HepG2 (cell line): ENCODE measurements at regions not wholly inside any gene's neighbourhood (a gene's known extent, or its start where the extent isn't known, plus 50 kb on each side); places are given as distances from the start of the nearest gene placed in this dataset.

ENCODE experiments used
- ATAC-seq: fragments of 200-7000 bp; cut with Tn5 transposase; 3 replicates; pipeline ENCODE4 v1.9.1; 2020; ENCODE audit warnings: mild to moderate bottlenecking, moderate library complexity
- BruUV-seq: library from RNA; stranded (reverse); fragments of 400-500 nt; replicated peaks from 2 replicates; lab custom pipeline; 2021; lab: Mats Ljungman, UMichigan
- CTCF ChIA-PET: fragments of 300-600 bp; formaldehyde crosslinking; extraction: SDS; loops from one replicate; lab custom pipeline; 2021; ENCODE audit warnings: low total read pairs, inconsistent platforms, low intra/inter-chr PET ratio; lab: Yijun Ruan, JAX
- POLR2A ChIA-PET: fragments of 350-600 bp; sonication (Branson Sonifier 250); formaldehyde crosslinking; loops from one replicate; lab custom pipeline; 2020; ENCODE audit warnings: antibody characterized with exemption, inconsistent platforms; lab: Yijun Ruan, JAX
- DNase-seq: peaks from one replicate; pipeline ENCODE4 v3.0.0-alpha.2; 2015; ENCODE audit warnings: low spot score
- FAIRE-seq: peaks from 3 replicates; lab custom pipeline; 2011; peaks lifted over from hg19 to GRCh38; lab: Jason Lieb, UNC
- H2AFZ ChIP-seq: one replicate; pipeline ENCODE4 v1.6.1; 2011; ENCODE audit warnings: low read length, inconsistent platforms
- H3K27ac ChIP-seq: fragments of 300-600 bp; 3 replicates; pipeline ENCODE4 v1.8.0; 2011; ENCODE audit warnings: mixed run types, mild to moderate bottlenecking, mixed read lengths, low read length, inconsistent platforms; ENCODE audit not compliant: insufficient read depth; ENCODE audit errors: extremely low read length
- H3K27me3 ChIP-seq, 2 experiments: fragments of 200-600 bp in 1 of 2; 2 replicates in 1 of 2; 3 replicates in 1 of 2; pipeline versions ENCODE4 v1.6.0 to v1.8.0; 2011; ENCODE audit warnings: low read length in 2 of 2, mild to moderate bottlenecking in 2 of 2, moderate library complexity in 2 of 2, inconsistent platforms in 1 of 2; ENCODE audit not compliant: insufficient read depth in 2 of 2, control insufficient read depth in 1 of 2
- H3K36me3 ChIP-seq, 2 experiments: fragments of 200-600 bp in 1 of 2; replicated peaks in 1 of 2; 2 replicates in 1 of 2; 3 replicates in 1 of 2; pipeline versions ENCODE4 v1.5.1 to v1.8.0; 2011; ENCODE audit warnings: low read length in 2 of 2, inconsistent platforms in 1 of 2; ENCODE audit not compliant: insufficient read depth in 2 of 2, control insufficient read depth in 1 of 2
- H3K4me1 ChIP-seq: 2 replicates; pipeline ENCODE4 v1.5.1; 2012; ENCODE audit warnings: low read length, inconsistent platforms; ENCODE audit not compliant: insufficient read depth
- H3K4me2 ChIP-seq: 2 replicates; pipeline ENCODE4 v1.6.0; 2011; ENCODE audit warnings: low read depth, low read length, inconsistent platforms
- H3K4me3 ChIP-seq, 3 experiments: fragments of 200-600 bp in 1 of 3; sonication (generic), shearing (Covaris generic) in 1 of 3; replicated peaks in 1 of 3; 2 replicates each; pipeline ENCODE4 v1.5.1; 2011 to 2016; ENCODE audit warnings: low read length in 3 of 3, inconsistent platforms in 2 of 3, low read depth in 2 of 3, mild to moderate bottlenecking in 2 of 3, control low read depth in 1 of 3, mixed read lengths in 1 of 3; ENCODE audit not compliant: insufficient read depth in 1 of 3
- H3K79me2 ChIP-seq: one replicate; pipeline ENCODE4 v1.6.1; 2011; ENCODE audit warnings: low read length, inconsistent platforms; ENCODE audit not compliant: insufficient read depth
- H3K9ac ChIP-seq: 2 replicates; pipeline ENCODE4 v1.6.0; 2011; ENCODE audit warnings: mild to moderate bottlenecking, low read depth, low read length, inconsistent platforms; ENCODE audit not compliant: insufficient read depth
- H3K9me3 ChIP-seq: 2 replicates; pipeline ENCODE4 v1.5.1; 2012; ENCODE audit warnings: mild to moderate bottlenecking, low read length
- H4K20me1 ChIP-seq: 2 replicates; pipeline ENCODE4 v1.6.0; 2011; ENCODE audit warnings: inconsistent platforms, mild to moderate bottlenecking, low read length, moderate library complexity; ENCODE audit not compliant: insufficient read depth
- ESRRA ChIP-seq: sonication (generic); formaldehyde crosslinking; IDR thresholded peaks from 2 replicates; pipeline ENCODE4 v1.5.1; 2020; ENCODE audit warnings: mild to moderate bottlenecking, low read depth, missing genetic modification reagents
- GABPA ChIP-seq, 2 experiments: IDR thresholded peaks; 2 replicates each; pipeline ENCODE4 v1.6.1; 2011 to 2016; ENCODE audit warnings: low read depth in 2 of 2, low read length in 1 of 2, missing biosample characterization in 1 of 2, missing genetic modification characterization in 1 of 2
- GATAD2A ChIP-seq: IDR thresholded peaks from 2 replicates; pipeline ENCODE4 v1.6.1; 2016
- HOXA5 ChIP-seq: sonication (generic); formaldehyde crosslinking; IDR thresholded peaks from 2 replicates; pipeline ENCODE4 v1.4.0; 2020; ENCODE audit warnings: missing genetic modification reagents
- MAFG ChIP-seq: sonication (generic); formaldehyde crosslinking; IDR thresholded peaks from 2 replicates; pipeline ENCODE4 v1.5.1; 2020; ENCODE audit warnings: mild to moderate bottlenecking, missing genetic modification reagents
- MEIS2 ChIP-seq: sonication (generic); formaldehyde crosslinking; IDR thresholded peaks from 2 replicates; pipeline ENCODE4 v1.9.0; 2021; ENCODE audit warnings: mild to moderate bottlenecking, missing genetic modification reagents
- MIER2 ChIP-seq: IDR thresholded peaks from 2 replicates; pipeline ENCODE4 v1.6.1; 2016; ENCODE audit warnings: missing biosample characterization, missing genetic modification reagents
- PRDM4 ChIP-seq: sonication (generic); formaldehyde crosslinking; IDR thresholded peaks from 2 replicates; pipeline ENCODE4 v1.9.0; 2021; ENCODE audit warnings: missing genetic modification reagents, borderline replicate concordance
- SMYD3 ChIP-seq: sonication (generic); formaldehyde crosslinking; IDR thresholded peaks from 2 replicates; pipeline ENCODE4 v1.8.1; 2023; ENCODE audit warnings: mild to moderate bottlenecking, missing genetic modification reagents
- ZKSCAN1 ChIP-seq: fragments of 150-350 bp; IDR thresholded peaks from 2 replicates; pipeline ENCODE4 v1.6.1; 2014; ENCODE audit warnings: low read length
- ZNF281 ChIP-seq: sonication (generic); formaldehyde crosslinking; IDR thresholded peaks from 2 replicates; pipeline ENCODE4 v1.4.0; 2020; ENCODE audit warnings: missing genetic modification reagents, borderline replicate concordance
- ZNF333 ChIP-seq: sonication (generic); formaldehyde crosslinking; IDR thresholded peaks from 2 replicates; pipeline ENCODE4 v1.4.0; 2020; ENCODE audit warnings: mild to moderate bottlenecking, missing genetic modification reagents, borderline replicate concordance
- ZNF558 ChIP-seq: sonication (generic); formaldehyde crosslinking; IDR thresholded peaks from 2 replicates; pipeline ENCODE4 v1.9.0; 2022; ENCODE audit warnings: mild to moderate bottlenecking, missing genetic modification reagents, borderline replicate concordance
- ZNF670 ChIP-seq: sonication (generic); formaldehyde crosslinking; IDR thresholded peaks from 2 replicates; pipeline ENCODE4 v1.8.0; 2022; ENCODE audit warnings: mild to moderate bottlenecking, missing genetic modification reagents, borderline replicate concordance
- WGBS: methylation state at CpG from one replicate; pipeline ENCODE4 v1.1.6; 2017; ENCODE audit warnings: low lambda C conversion rate; 5-methylcytosine and 5-hydroxymethylcytosine counted together
- in situ Hi-C: cut with HindIII; loops from 2 replicates; pipeline ENCODE4 v1.10.0; 2017; ENCODE audit warnings: low pct_unique_long_range_greater_than_20kb; ENCODE audit not compliant: extremely low pct_ligation_motif_present
- intact Hi-C: fragments of 100-400 bp; cut with micrococcal nuclease; formaldehyde crosslinking; loops from one replicate; pipeline ENCODE4 v1.10.0; 2022; ENCODE audit not compliant: unreplicated experiment

- H3K4me1 ChIP-seq = no peaks in the 10 kb centered on the region
- in situ Hi-C loops (no loop called here), intact Hi-C loops (no loop called here)
- DNase-seq = no peak
- H3K27me3 ChIP-seq = peaks cover 0 to 15% of the 10 kb centered on the region in 2 experiments; a peak in 3 of 5 replicates
- no peak overlapping the region for H3K4me2 ChIP-seq
- FAIRE-seq = no peak
- H3K79me2 ChIP-seq = no peaks in the 10 kb centered on the region
- BruUV-seq = no TSS peak
- POLR2A ChIA-PET = no interaction called here
- TF ChIP-seq ZNF670 (no peak), SMYD3 (CRISPR knock-in tag) (no peak), ESRRA (CRISPR knock-in tag) (no peak)
- TF ChIP-seq, all 625 proteins: peak for 0
- 18% methylated on average over 7 of the region's 8 CpGs for WGBS
- H3K4me3 ChIP-seq = no peak overlapping the region
- H3K36me3 ChIP-seq = no peaks in the 10 kb centered on the region
- CTCF ChIA-PET = no interaction called here
- H3K27ac ChIP-seq = no peak overlapping the region
- ATAC-seq = no peak
- no peaks in the 10 kb centered on the region for H4K20me1 ChIP-seq
- no peaks in the 10 kb centered on the region for H3K9me3 ChIP-seq
- H2AFZ ChIP-seq = no peak overlapping the region
- H3K9ac ChIP-seq = no peak overlapping the region
These were observed 50.4 kb upstream of the RGMA start for GRCh38 chr15:93139436-93139835.

- POLR2A ChIA-PET = no interaction called here
- intact Hi-C loops = no loop called here
- Histone ChIP-seq H4K20me1 (no peaks in the 10 kb centered on the region), H3K4me3 (no peak overlapping the region), H3K9ac (no peak overlapping the region), H3K4me1 (no peaks in the 10 kb centered on the region), H3K27ac (no peak overlapping the region), H3K27me3 (peaks cover 0 to 14% of the 10 kb centered on the region in 2 experiments; a peak in 3 of 5 replicates), H2AFZ (no peak overlapping the region), H3K9me3 (no peaks in the 10 kb centered on the region), H3K36me3 (no peaks in the 10 kb centered on the region), H3K4me2 (no peak overlapping the region), H3K79me2 (no peaks in the 10 kb centered on the region)
- DNase-seq = no peak
- 42% methylated on average over 2 of the region's 3 CpGs for WGBS
- no TSS peak for BruUV-seq
- no peak for FAIRE-seq
- CTCF ChIA-PET = no interaction called here
- ATAC-seq = no peak
- in situ Hi-C loops = no loop called here
- TF ChIP-seq ZKSCAN1 (no peak), ZNF558 (CRISPR knock-in tag) (no peak), ZNF333 (CRISPR knock-in tag) (no peak), ZNF281 (CRISPR knock-in tag) (no peak), GABPA (IDR thresholded peaks at IDR 0.05; ENCODE audit: low read depth, low read length) (no peak), GABPA (CRISPR knock-in tag; IDR thresholded peaks at IDR 0.05; ENCODE audit: low read depth) (no peak), HOXA5 (CRISPR knock-in tag) (no peak), PRDM4 (CRISPR knock-in tag) (no peak), GATAD2A (no peak), MIER2 (no peak), MEIS2 (CRISPR knock-in tag) (no peak), MAFG (no peak)
These were observed 49.8 kb upstream of the RGMA start for GRCh38 chr15:93138681-93139250.
